ENCODE measurements at regions not wholly inside any gene's neighbourhood (a gene's known extent, or its start where the extent isn't known, plus 50 kb on each side); places are given as distances from the start of the nearest gene placed in this dataset.
"Not testable (repeated sequence)": the region's sequence is repeated elsewhere in the genome, so short reads cannot be mapped to it uniquely, and the experiment has no call there.

DNA sequence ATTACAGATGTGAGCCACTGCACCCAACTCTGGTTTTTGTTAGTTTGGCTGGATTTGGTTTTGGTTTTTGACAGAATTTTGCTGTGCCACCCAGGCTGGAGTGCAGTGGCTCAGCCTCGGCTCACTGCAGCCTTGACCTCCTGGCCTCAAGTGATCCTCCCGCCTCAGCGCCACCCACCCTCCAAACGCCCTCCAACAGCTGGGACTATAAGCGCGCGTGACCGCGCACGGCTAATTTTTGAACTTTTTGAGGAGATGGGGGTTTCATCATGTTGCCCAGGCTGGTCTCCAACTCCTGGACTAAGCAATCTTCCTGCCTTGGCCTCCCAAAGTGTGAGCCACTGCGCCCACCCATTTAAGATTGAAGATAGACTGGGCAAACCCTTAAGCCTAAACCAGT lies 84.4 kb upstream of the RPRML start:
- no peak overlapping the region for H3K27ac ChIP-seq (ENCODE audit: low read length)
- H3K27me3 ChIP-seq (ENCODE audit: control insufficient read depth, insufficient read depth, low read length): no peaks in the 10 kb centered on the region
- peaks cover 8% of the 10 kb centered on the region for H3K36me3 ChIP-seq (ENCODE audit: control insufficient read depth, insufficient read depth, low read length)
- DNase-seq (ENCODE audit: low read depth, low spot score) (no peak), ATAC-seq (no peak)
- H3K4me3 ChIP-seq (ENCODE audit: low read depth in 2 of 2, low read length in 2 of 2): no peak overlapping the region
- ChIA-PET CTCF (no interaction called here), POLR2A (no interaction called here)
- TF ChIP-seq POLR2AphosphoS5 (IDR thresholded peaks at IDR 0.05; ENCODE audit: low read depth, low read length) (no peak), SIN3A (IDR thresholded peaks at IDR 0.05; ENCODE audit: borderline replicate concordance, insufficient read depth, low read depth, low read length) (no peak), TCF7L2 (IDR thresholded peaks at IDR 0.05; ENCODE audit: low read depth, low read length) (no peak)
- H3K4me1 ChIP-seq (ENCODE audit: control insufficient read depth, insufficient read depth, low read length): peaks cover 6% of the 10 kb centered on the region; the same call in 1 of the 2 replicates
- H3K9me3 ChIP-seq (ENCODE audit: control insufficient read depth, insufficient read depth, low read depth, low read length): no peaks in the 10 kb centered on the region
- in situ Hi-C loops (cut with HindIII; ENCODE audit: low pct_unique_long_range_greater_than_20kb, low sequenced_read_pairs): no loop called here
- no TSS peak for BruUV-seq (replicated peaks)
- intact Hi-C loops (cut with micrococcal nuclease; ENCODE audit: unreplicated experiment): no loop called here

DNA sequence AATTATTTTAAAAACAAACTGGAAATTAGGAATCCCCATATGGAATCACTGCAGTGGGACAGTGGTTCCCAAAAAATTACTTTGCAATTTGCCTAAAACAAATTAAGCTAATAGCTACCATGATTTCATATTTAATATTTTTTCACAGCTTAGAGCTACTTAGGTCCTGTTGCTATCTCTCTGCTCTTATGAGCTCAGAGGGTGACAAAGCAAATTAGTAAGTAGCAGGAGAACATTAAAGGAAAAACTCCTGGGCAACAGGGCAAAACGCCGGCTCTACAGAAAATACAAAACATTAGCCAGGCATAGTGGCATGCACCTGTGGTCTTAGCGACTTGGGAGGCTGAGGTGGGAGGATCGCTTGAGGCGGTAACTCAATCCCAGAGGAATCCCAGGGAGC lies 83.8 kb upstream of the RPRML start:
- BruUV-seq (replicated peaks); POLR2A ChIA-PET; H3K4me1 ChIP-seq (ENCODE audit: control insufficient read depth, insufficient read depth, low read length); H3K27ac ChIP-seq (ENCODE audit: low read length); in situ Hi-C loops (cut with HindIII; ENCODE audit: low pct_unique_long_range_greater_than_20kb, low sequenced_read_pairs); DNase-seq (ENCODE audit: low read depth, low spot score); intact Hi-C loops (cut with micrococcal nuclease; ENCODE audit: unreplicated experiment); H3K27me3 ChIP-seq (ENCODE audit: control insufficient read depth, insufficient read depth, low read length); H3K4me3 ChIP-seq (ENCODE audit: low read depth in 2 of 2, low read length in 2 of 2); H3K9me3 ChIP-seq (ENCODE audit: control insufficient read depth, insufficient read depth, low read depth, low read length); CTCF ChIA-PET; H3K36me3 ChIP-seq (ENCODE audit: control insufficient read depth, insufficient read depth, low read length); ATAC-seq: not testable (repeated sequence)

DNA sequence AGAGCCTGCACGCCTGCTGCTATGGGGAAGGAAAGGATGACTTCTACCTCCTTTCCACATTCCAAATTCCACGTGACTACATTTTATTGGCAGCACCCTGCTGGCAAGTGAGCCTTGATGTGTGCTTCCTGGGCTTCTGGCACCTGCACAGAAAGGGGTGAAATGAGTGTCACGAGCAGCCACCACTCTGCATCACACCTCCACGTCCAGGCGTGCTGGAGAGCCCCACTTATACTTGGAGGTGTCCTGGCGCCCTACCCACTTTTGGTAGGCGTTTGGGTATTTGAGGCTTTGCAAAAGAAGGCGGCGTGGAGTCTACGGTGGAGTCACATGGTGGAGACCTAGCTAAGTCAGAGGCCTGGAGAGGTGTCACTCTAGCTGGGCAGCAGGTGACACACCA lies 81.0 kb upstream of the RPRML start:
- intact Hi-C loops (cut with micrococcal nuclease; ENCODE audit: unreplicated experiment); POLR2A ChIA-PET; DNase-seq (ENCODE audit: low read depth, low spot score); H3K9me3 ChIP-seq (ENCODE audit: control insufficient read depth, insufficient read depth, low read depth, low read length); BruUV-seq (replicated peaks); H3K36me3 ChIP-seq (ENCODE audit: control insufficient read depth, insufficient read depth, low read length); in situ Hi-C loops (cut with HindIII; ENCODE audit: low pct_unique_long_range_greater_than_20kb, low sequenced_read_pairs); H3K4me3 ChIP-seq (ENCODE audit: low read depth in 2 of 2, low read length in 2 of 2); CTCF ChIA-PET; H3K27ac ChIP-seq (ENCODE audit: low read length); ATAC-seq; H3K27me3 ChIP-seq (ENCODE audit: control insufficient read depth, insufficient read depth, low read length); H3K4me1 ChIP-seq (ENCODE audit: control insufficient read depth, insufficient read depth, low read length): not testable (repeated sequence)

DNA sequence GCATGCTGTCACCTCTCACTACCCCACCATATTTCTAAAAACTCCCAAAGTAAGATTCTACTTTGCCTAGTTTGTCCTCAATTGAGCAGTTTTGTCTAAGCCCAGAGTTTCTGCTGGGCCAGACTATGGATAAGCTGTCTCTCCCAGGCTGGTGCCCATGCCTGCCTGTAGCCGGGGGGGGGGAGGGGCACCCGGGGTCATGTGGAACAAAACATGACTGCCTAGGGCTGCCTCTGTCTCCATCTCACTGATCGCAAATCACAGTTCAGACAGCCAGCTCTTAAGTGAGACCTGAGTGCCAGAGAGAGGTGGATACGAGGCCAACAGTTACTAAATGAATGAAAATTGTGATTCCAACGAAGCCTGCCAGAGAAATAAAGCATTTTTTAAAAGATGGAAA lies 78.8 kb upstream of the RPRML start:
- DNase-seq (ENCODE audit: low read depth, low spot score): no peak
- no peak overlapping the region for H3K4me3 ChIP-seq (ENCODE audit: low read depth in 2 of 2, low read length in 2 of 2)
- no peaks in the 10 kb centered on the region for H3K27me3 ChIP-seq (ENCODE audit: control insufficient read depth, insufficient read depth, low read length)
- H3K4me1 ChIP-seq (ENCODE audit: control insufficient read depth, insufficient read depth, low read length): no peaks in the 10 kb centered on the region
- ChIA-PET CTCF (no interaction called here), POLR2A (no interaction called here)
- ATAC-seq: no peak
- TF ChIP-seq TCF7L2 (IDR thresholded peaks at IDR 0.05; ENCODE audit: low read depth, low read length) (no peak), SIN3A (IDR thresholded peaks at IDR 0.05; ENCODE audit: borderline replicate concordance, insufficient read depth, low read depth, low read length) (no peak), POLR2AphosphoS5 (IDR thresholded peaks at IDR 0.05; ENCODE audit: low read depth, low read length) (no peak)
- TF ChIP-seq, protein P1, sequence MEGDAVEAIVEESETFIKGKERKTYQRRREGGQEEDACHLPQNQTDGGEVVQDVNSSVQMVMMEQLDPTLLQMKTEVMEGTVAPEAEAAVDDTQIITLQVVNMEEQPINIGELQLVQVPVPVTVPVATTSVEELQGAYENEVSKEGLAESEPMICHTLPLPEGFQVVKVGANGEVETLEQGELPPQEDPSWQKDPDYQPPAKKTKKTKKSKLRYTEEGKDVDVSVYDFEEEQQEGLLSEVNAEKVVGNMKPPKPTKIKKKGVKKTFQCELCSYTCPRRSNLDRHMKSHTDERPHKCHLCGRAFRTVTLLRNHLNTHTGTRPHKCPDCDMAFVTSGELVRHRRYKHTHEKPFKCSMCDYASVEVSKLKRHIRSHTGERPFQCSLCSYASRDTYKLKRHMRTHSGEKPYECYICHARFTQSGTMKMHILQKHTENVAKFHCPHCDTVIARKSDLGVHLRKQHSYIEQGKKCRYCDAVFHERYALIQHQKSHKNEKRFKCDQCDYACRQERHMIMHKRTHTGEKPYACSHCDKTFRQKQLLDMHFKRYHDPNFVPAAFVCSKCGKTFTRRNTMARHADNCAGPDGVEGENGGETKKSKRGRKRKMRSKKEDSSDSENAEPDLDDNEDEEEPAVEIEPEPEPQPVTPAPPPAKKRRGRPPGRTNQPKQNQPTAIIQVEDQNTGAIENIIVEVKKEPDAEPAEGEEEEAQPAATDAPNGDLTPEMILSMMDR (IDR thresholded peaks at IDR 0.05): no peak
- TF ChIP-seq, protein P2, sequence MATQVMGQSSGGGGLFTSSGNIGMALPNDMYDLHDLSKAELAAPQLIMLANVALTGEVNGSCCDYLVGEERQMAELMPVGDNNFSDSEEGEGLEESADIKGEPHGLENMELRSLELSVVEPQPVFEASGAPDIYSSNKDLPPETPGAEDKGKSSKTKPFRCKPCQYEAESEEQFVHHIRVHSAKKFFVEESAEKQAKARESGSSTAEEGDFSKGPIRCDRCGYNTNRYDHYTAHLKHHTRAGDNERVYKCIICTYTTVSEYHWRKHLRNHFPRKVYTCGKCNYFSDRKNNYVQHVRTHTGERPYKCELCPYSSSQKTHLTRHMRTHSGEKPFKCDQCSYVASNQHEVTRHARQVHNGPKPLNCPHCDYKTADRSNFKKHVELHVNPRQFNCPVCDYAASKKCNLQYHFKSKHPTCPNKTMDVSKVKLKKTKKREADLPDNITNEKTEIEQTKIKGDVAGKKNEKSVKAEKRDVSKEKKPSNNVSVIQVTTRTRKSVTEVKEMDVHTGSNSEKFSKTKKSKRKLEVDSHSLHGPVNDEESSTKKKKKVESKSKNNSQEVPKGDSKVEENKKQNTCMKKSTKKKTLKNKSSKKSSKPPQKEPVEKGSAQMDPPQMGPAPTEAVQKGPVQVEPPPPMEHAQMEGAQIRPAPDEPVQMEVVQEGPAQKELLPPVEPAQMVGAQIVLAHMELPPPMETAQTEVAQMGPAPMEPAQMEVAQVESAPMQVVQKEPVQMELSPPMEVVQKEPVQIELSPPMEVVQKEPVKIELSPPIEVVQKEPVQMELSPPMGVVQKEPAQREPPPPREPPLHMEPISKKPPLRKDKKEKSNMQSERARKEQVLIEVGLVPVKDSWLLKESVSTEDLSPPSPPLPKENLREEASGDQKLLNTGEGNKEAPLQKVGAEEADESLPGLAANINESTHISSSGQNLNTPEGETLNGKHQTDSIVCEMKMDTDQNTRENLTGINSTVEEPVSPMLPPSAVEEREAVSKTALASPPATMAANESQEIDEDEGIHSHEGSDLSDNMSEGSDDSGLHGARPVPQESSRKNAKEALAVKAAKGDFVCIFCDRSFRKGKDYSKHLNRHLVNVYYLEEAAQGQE (IDR thresholded peaks at IDR 0.05; ENCODE audit: insufficient read depth in 1 of 2, low read depth in 2 of 2, low read length in 1 of 2): no peak
- no peaks in the 10 kb centered on the region for H3K36me3 ChIP-seq (ENCODE audit: control insufficient read depth, insufficient read depth, low read length)
- in situ Hi-C loops (cut with HindIII; ENCODE audit: low pct_unique_long_range_greater_than_20kb, low sequenced_read_pairs): no loop called here
- no TSS peak for BruUV-seq (replicated peaks)
- intact Hi-C loops (cut with micrococcal nuclease; ENCODE audit: unreplicated experiment): no loop called here
- H3K9me3 ChIP-seq (ENCODE audit: control insufficient read depth, insufficient read depth, low read depth, low read length): no peaks in the 10 kb centered on the region
- no peak overlapping the region for H3K27ac ChIP-seq (ENCODE audit: low read length)

DNA sequence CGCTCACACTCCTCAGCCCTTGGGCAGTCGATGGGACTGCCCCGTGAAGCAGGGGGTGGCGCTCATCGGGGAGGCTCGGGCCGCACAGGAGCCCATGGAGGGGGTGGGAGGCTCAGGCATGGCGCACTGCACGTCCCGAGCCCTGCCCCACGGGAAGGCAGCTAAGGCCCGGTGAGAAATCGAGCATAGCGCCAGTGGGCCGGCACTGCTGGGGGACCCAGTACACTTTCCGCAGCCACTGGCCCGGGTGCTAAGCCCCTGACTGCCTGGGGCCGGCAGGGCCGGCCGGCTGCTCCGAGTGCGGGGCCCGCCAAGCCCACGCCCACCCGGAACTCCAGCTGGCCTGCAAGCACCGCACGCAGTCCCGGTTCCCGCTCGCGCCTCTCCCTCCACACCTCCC lies 78.2 kb upstream of the RPRML start:
- POLR2A ChIA-PET; intact Hi-C loops (cut with micrococcal nuclease; ENCODE audit: unreplicated experiment); BruUV-seq (replicated peaks); CTCF ChIA-PET; H3K4me3 ChIP-seq (ENCODE audit: low read depth in 2 of 2, low read length in 2 of 2); in situ Hi-C loops (cut with HindIII; ENCODE audit: low pct_unique_long_range_greater_than_20kb, low sequenced_read_pairs); H3K27ac ChIP-seq (ENCODE audit: low read length); H3K4me1 ChIP-seq (ENCODE audit: control insufficient read depth, insufficient read depth, low read length); H3K36me3 ChIP-seq (ENCODE audit: control insufficient read depth, insufficient read depth, low read length); ATAC-seq; H3K9me3 ChIP-seq (ENCODE audit: control insufficient read depth, insufficient read depth, low read depth, low read length); H3K27me3 ChIP-seq (ENCODE audit: control insufficient read depth, insufficient read depth, low read length); DNase-seq (ENCODE audit: low read depth, low spot score): not testable (repeated sequence)
